ENCODE measurements at regions not wholly inside any gene's neighbourhood (a gene's known extent, or its start where the extent isn't known, plus 50 kb on each side); places are given as distances from the start of the nearest gene placed in this dataset.

GRCh38 chr6:156617941-156618340 is 159.2 kb upstream of the ARID1B start (continued):
- TF ChIP-seq CTCF (IDR thresholded peaks at IDR 0.05; ENCODE audit: poor library complexity, severe bottlenecking) = no peak

- Histone ChIP-seq H3K27me3 (ENCODE audit: insufficient read depth, low read depth, low read length) (no peaks in the 10 kb centered on the region), H3K4me2 (ENCODE audit: low read length) (no peak overlapping the region), H3K9me2 (ENCODE audit: insufficient read depth, low read length) (no peaks in the 10 kb centered on the region), H3K36me3 (ENCODE audit: insufficient read depth, low read length) (no peaks in the 10 kb centered on the region), H3K9me3 (ENCODE audit: low read length) (no peaks in the 10 kb centered on the region), H4K20me1 (ENCODE audit: insufficient read depth) (no peaks in the 10 kb centered on the region), H3K27ac (ENCODE audit: low read length) (no peak overlapping the region), H3K4me3 (ENCODE audit: low read length) (no peak overlapping the region), H3F3A (ENCODE audit: insufficient read depth, low read length, poor library complexity, severe bottlenecking) (no peaks in the 10 kb centered on the region), H3K9ac (ENCODE audit: low read length) (no peak overlapping the region), H2AFZ (ENCODE audit: low read depth, low read length) (no peak overlapping the region), H3K79me2 (replicated peaks; ENCODE audit: insufficient read depth, low read length) (no peaks in the 10 kb centered on the region)
- no peak for TF ChIP-seq EZH2 (IDR thresholded peaks at IDR 0.05; ENCODE audit: borderline replicate concordance, insufficient read depth, low read length, poor library complexity, severe bottlenecking)
- TF ChIP-seq REST (IDR thresholded peaks at IDR 0.05; ENCODE audit: borderline replicate concordance) = no peak
- TF ChIP-seq MXI1 (conservative IDR thresholded peaks at IDR 0.05; ENCODE audit: poor library complexity, severe bottlenecking) = no peak
- TF ChIP-seq EP300 (conservative IDR thresholded peaks at IDR 0.05; ENCODE audit: poor library complexity, severe bottlenecking) = no peak
- TF ChIP-seq POLR2AphosphoS5 (IDR thresholded peaks at IDR 0.05) = no peak
- no peak for TF ChIP-seq CTCF (IDR thresholded peaks at IDR 0.05; ENCODE audit: poor library complexity, severe bottlenecking)
- no peak for TF ChIP-seq RAD21 (conservative IDR thresholded peaks at IDR 0.05)
- TF ChIP-seq TAF1 (IDR thresholded peaks at IDR 0.05; ENCODE audit: low read depth) = no peak
- TF ChIP-seq SMC3 (conservative IDR thresholded peaks at IDR 0.05; ENCODE audit: poor library complexity) = no peak
Measured at GRCh38 chr6:156617376-156617775, 159.8 kb upstream of the ARID1B start.

- Histone ChIP-seq H3K27me3 (ENCODE audit: insufficient read depth, low read depth, low read length) (no peaks in the 10 kb centered on the region), H3K9me2 (ENCODE audit: insufficient read depth, low read length) (no peaks in the 10 kb centered on the region), H2AFZ (ENCODE audit: low read depth, low read length) (no peak overlapping the region), H3K79me2 (replicated peaks; ENCODE audit: insufficient read depth, low read length) (no peaks in the 10 kb centered on the region), H3K4me3 (ENCODE audit: low read length) (no peak overlapping the region), H3F3A (ENCODE audit: insufficient read depth, low read length, poor library complexity, severe bottlenecking) (no peaks in the 10 kb centered on the region), H4K20me1 (ENCODE audit: insufficient read depth) (no peaks in the 10 kb centered on the region), H3K9me3 (ENCODE audit: low read length) (no peaks in the 10 kb centered on the region), H3K4me2 (ENCODE audit: low read length) (no peak overlapping the region), H3K36me3 (ENCODE audit: insufficient read depth, low read length) (no peaks in the 10 kb centered on the region), H3K9ac (ENCODE audit: low read length) (no peak overlapping the region), H3K27ac (ENCODE audit: low read length) (no peak overlapping the region)
- no peak for TF ChIP-seq POLR2AphosphoS5 (IDR thresholded peaks at IDR 0.05)
- no peak for TF ChIP-seq EZH2 (IDR thresholded peaks at IDR 0.05; ENCODE audit: borderline replicate concordance, insufficient read depth, low read length, poor library complexity, severe bottlenecking)
- no peak for TF ChIP-seq EP300 (conservative IDR thresholded peaks at IDR 0.05; ENCODE audit: poor library complexity, severe bottlenecking)
- TF ChIP-seq RAD21 (conservative IDR thresholded peaks at IDR 0.05) = no peak
- no peak for TF ChIP-seq REST (IDR thresholded peaks at IDR 0.05; ENCODE audit: borderline replicate concordance)
- TF ChIP-seq MXI1 (conservative IDR thresholded peaks at IDR 0.05; ENCODE audit: poor library complexity, severe bottlenecking) = no peak
- TF ChIP-seq TAF1 (IDR thresholded peaks at IDR 0.05; ENCODE audit: low read depth) = no peak
- no peak for TF ChIP-seq SMC3 (conservative IDR thresholded peaks at IDR 0.05; ENCODE audit: poor library complexity)
- TF ChIP-seq CTCF (IDR thresholded peaks at IDR 0.05; ENCODE audit: poor library complexity, severe bottlenecking) = no peak
Measured at GRCh38 chr6:156616495-156616894, 160.7 kb upstream of the ARID1B start.

Data from neural cell (in vitro differentiated cells).